Stomach (tissue), 8 donors: ENCODE measurements at regions not wholly inside any gene's neighbourhood (a gene's known extent, or its start where the extent isn't known, plus 50 kb on each side); places are given as distances from the start of the nearest gene placed in this dataset.
"Not testable (repeated sequence)": the region's sequence is repeated elsewhere in the genome, so short reads cannot be mapped to it uniquely, and the experiment has no call there.

ENCODE experiments used
- DNase-seq, 2 donors: peaks; one replicate each; pipeline versions ENCODE4 v3.0.0 to v3.0.0-alpha.2; 2013 to 2019
- H3K27ac ChIP-seq, 5 donors: fragments of 200-600 bp in 4 of 5; sonication (generic) in 4 of 5; one replicate each; pipeline ENCODE4 v1.5.1; 2013 to 2019; ENCODE audit warnings: mild to moderate bottlenecking in 1 of 5, moderate library complexity in 1 of 5
- H3K27me3 ChIP-seq, 3 donors: fragments of 200-600 bp; sonication (generic); one replicate each; pipeline ENCODE4 v1.5.1; 2017 to 2019; ENCODE audit warnings: mixed run types in 1 of 3
- H3K36me3 ChIP-seq, 4 donors: fragments of 200-600 bp; sonication (generic); 1 replicate in 3 of 4; 2 replicates in 1 of 4; pipeline ENCODE4 v1.5.1; 2016 to 2019
- H3K4me1 ChIP-seq, 4 donors: fragments of 200-600 bp; sonication (generic); one replicate each; pipeline ENCODE4 v1.5.1; 2016 to 2019
- H3K4me3 ChIP-seq, 4 donors: fragments of 200-600 bp; sonication (generic) in 3 of 4; one replicate each; pipeline ENCODE4 v1.5.1; 2016 to 2019; ENCODE audit warnings: mild to moderate bottlenecking in 1 of 4
- H3K9me3 ChIP-seq, 4 donors: fragments of 200-600 bp; sonication (generic); one replicate each; pipeline ENCODE4 v1.5.1; 2016 to 2019
- EP300 ChIP-seq: sonication (generic); formaldehyde crosslinking; IDR thresholded peaks from one replicate; pipeline ENCODE4 v1.6.1; 2017; ENCODE audit warnings: antibody characterized with exemption
- POLR2A ChIP-seq, 4 donors: fragments of 450-650 bp; IDR thresholded peaks; one replicate each; pipeline ENCODE4 v1.6.1; 2016; ENCODE audit warnings: antibody characterized with exemption in 4 of 4, control low read depth in 2 of 4, mild to moderate bottlenecking in 1 of 4, moderate library complexity in 1 of 4
- POLR2AphosphoS5 ChIP-seq, 3 donors: sonication (generic); formaldehyde crosslinking; IDR thresholded peaks; one replicate each; pipeline ENCODE4 v1.6.1; 2016; ENCODE audit warnings: antibody characterized with exemption in 3 of 3
- WGBS, 5 donors: extraction: QIAGEN DNeasy Blood & Tissue Kit in 3 of 5; methylation state at CpG; one replicate each; pipeline versions ENCODE4 v1.1.5 to v1.1.7; 2013 to 2018; 5-methylcytosine and 5-hydroxymethylcytosine counted together
- intact Hi-C: fragments of 100-400 bp; cut with DNase I; formaldehyde crosslinking; loops from one replicate; pipeline ENCODE4 v1.15.1; 2023; ENCODE audit warnings: low total_unique reads
- TF ChIP-seq, protein P1 (sequence below), 7 experiments: fragments of 450-650 bp in 4 of 7; fragments of 200-600 bp in 3 of 7; sonication (generic) in 3 of 7; IDR thresholded peaks; one replicate each; pipeline ENCODE4 v1.5.1; 2016 to 2019; ENCODE audit warnings: antibody characterized with exemption in 7 of 7, control low read depth in 2 of 7, mild to moderate bottlenecking in 1 of 7
- donor health status: healthy with polysubstance abuse.
- donor health status: Bipolar disorder and iron deficiency.
- donor health status: healthy.

DNA sequence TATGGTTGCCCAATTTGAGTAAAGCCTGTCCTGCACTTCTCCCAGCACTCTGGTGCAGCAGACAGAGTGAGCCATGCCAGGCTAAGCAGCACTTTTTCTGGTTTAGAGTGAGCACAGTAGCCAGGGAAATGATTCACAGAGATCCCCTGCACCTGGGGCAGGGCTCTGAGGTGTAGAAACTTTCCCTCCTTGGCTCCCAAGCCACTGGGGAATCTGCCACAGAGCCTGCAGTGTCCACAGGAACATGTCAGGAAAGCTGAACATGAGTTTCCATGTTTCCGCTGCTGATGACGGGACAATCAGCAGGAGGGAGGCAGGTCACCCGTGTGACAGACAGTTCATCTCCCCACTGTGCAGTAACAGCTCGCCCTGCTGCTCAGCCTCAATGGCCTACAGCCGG is 429.9 kb upstream of the B3GAT1 start:
- Histone ChIP-seq H3K4me1 (no peaks in the 10 kb centered on the region), H3K9me3 (no peaks in the 10 kb centered on the region), H3K27ac (no peak overlapping the region), H3K27me3 (peaks cover 0 to 44% (median 8%) of the 10 kb centered on the region in 3 donors), H3K4me3 (no peak overlapping the region), H3K36me3 (no peaks in the 10 kb centered on the region)
- intact Hi-C loops: no loop called here
- 64 to 98% (median 70%) methylated on average over 3 to 5 of the region's 5 CpGs for WGBS, 5 donors
- DNase-seq: no peak
- no peak for TF ChIP-seq POLR2AphosphoS5 (IDR thresholded peaks at IDR 0.05)
- TF ChIP-seq POLR2A (IDR thresholded peaks at IDR 0.05): no peak
- TF ChIP-seq EP300: no peak
- TF ChIP-seq, protein P1, sequence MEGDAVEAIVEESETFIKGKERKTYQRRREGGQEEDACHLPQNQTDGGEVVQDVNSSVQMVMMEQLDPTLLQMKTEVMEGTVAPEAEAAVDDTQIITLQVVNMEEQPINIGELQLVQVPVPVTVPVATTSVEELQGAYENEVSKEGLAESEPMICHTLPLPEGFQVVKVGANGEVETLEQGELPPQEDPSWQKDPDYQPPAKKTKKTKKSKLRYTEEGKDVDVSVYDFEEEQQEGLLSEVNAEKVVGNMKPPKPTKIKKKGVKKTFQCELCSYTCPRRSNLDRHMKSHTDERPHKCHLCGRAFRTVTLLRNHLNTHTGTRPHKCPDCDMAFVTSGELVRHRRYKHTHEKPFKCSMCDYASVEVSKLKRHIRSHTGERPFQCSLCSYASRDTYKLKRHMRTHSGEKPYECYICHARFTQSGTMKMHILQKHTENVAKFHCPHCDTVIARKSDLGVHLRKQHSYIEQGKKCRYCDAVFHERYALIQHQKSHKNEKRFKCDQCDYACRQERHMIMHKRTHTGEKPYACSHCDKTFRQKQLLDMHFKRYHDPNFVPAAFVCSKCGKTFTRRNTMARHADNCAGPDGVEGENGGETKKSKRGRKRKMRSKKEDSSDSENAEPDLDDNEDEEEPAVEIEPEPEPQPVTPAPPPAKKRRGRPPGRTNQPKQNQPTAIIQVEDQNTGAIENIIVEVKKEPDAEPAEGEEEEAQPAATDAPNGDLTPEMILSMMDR (IDR thresholded peaks at IDR 0.05): no peak

DNA sequence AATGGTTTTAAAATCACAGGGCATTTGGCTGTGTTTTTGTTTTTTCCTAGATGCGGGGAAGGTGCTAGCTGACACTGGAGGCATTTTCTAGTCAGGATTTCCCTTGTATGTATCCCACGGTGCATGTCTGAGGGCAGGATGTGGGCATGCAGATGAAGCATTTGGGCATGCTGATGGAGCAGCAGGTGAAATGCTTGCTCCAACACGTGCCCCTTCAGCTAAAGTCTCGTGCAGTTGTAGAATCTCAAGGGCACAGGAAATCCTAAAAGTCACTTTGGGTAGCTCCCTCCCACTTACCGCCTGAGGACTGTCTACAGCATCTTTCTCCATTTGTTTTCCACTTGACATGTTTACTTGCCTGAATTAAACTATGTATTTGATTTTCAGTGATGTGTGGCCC is 429.4 kb upstream of the B3GAT1 start:
- Histone ChIP-seq H3K4me1 (no peaks in the 10 kb centered on the region), H3K27ac (no peak overlapping the region), H3K27me3 (peaks cover 0 to 44% (median 8%) of the 10 kb centered on the region in 3 donors), H3K4me3 (no peak overlapping the region), H3K9me3 (no peaks in the 10 kb centered on the region), H3K36me3 (no peaks in the 10 kb centered on the region)
- DNase-seq: no peak
- no peak for TF ChIP-seq EP300
- no peak for TF ChIP-seq POLR2A (IDR thresholded peaks at IDR 0.05)
- no peak for TF ChIP-seq POLR2AphosphoS5 (IDR thresholded peaks at IDR 0.05)
- TF ChIP-seq, protein P1 (IDR thresholded peaks at IDR 0.05): no peak
- intact Hi-C loops: no loop called here
- 55 to 67% (median 63%) methylated on average over 5 of the region's 5 CpGs for WGBS, 5 donors

DNA sequence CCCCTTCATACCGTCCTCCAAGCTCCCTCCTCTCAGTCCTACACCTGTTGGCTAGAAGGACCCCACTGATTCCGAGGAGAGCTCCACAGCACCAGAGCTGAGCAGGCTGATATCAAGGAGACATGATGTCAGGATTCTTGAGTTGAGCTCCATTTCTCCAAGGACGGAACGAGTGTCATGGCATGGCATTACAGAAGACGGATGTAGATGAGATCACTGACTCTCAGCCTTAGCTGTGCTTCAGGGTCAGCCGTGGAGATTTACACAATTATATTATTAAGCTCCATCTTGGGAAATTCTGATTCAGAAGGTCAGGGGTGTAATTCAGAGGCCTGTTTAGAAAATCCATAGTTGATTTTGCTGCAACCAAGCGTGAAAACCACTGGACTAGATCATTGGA is 428.9 kb upstream of the B3GAT1 start:
- no peaks in the 10 kb centered on the region for H3K9me3 ChIP-seq
- peaks cover 0 to 44% (median 8%) of the 10 kb centered on the region in 3 donors for H3K27me3 ChIP-seq
- no peak overlapping the region for H3K4me3 ChIP-seq
- DNase-seq: no peak
- 71 to 88% (median 85%) methylated on average over 7 of the region's 7 CpGs for WGBS, 5 donors
- TF ChIP-seq POLR2AphosphoS5 (IDR thresholded peaks at IDR 0.05) (no peak), EP300 (no peak), POLR2A (IDR thresholded peaks at IDR 0.05) (no peak)
- TF ChIP-seq, protein P1 (IDR thresholded peaks at IDR 0.05): no peak
- H3K4me1 ChIP-seq: no peaks in the 10 kb centered on the region
- intact Hi-C loops: no loop called here
- no peak overlapping the region for H3K27ac ChIP-seq
- H3K36me3 ChIP-seq: no peaks in the 10 kb centered on the region

DNA sequence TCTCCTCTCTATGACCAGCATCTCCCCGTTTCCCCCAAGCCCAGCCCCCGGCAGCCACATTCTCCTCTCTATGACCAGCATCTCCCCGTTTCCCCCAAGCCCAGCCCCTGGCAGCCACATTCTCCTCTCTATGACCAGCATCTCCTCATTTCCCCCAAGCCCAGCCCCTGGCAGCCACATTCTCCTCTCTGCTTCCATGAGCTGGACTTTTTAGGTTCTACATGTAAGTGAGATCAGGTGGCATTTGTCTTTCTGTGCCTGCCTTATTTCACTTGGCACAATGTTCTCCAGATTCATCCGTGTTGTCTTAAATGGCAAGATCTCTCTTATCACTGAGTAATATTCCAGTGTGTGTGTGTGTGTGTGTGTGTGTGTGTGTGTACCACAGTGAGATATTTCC is 428.1 kb upstream of the B3GAT1 start:
- peaks cover 0 to 44% (median 8%) of the 10 kb centered on the region in 3 donors for H3K27me3 ChIP-seq
- DNase-seq, H3K9me3 ChIP-seq, H3K27ac ChIP-seq, H3K4me1 ChIP-seq, intact Hi-C loops, H3K36me3 ChIP-seq, H3K4me3 ChIP-seq: not testable (repeated sequence)
- WGBS, 5 donors: 50 to 90% (median 73%) methylated on average over 2 to 3 of the region's 4 CpGs

DNA sequence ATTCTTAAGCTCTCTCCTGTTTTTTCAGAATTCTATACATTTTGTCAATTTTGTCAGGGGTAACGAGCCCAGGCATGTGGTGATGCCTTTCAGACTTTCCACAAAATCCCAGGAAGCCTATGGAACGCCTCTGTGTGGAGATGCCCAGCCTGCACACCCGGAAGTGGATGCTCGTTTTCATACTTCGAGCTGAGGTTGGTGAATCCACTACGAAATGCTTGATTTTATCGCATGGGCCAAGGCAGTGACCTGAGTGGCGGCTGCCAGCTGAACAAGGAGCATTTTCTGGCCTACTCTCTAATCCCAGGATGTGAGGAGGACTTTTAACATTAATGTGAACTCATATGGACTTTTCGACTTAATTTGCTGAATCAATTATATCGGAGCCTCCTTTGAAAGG is 426.7 kb upstream of the B3GAT1 start:
- peaks cover 0 to 36% (median 8%) of the 10 kb centered on the region in 3 donors for H3K27me3 ChIP-seq
- H3K9me3 ChIP-seq: no peaks in the 10 kb centered on the region
- H3K4me3 ChIP-seq: no peak overlapping the region
- WGBS, 5 donors: 76 to 83% (median 79%) methylated on average over 10 of the region's 10 CpGs
- no peak overlapping the region for H3K27ac ChIP-seq
- no peak for DNase-seq
- TF ChIP-seq EP300 (no peak), POLR2A (IDR thresholded peaks at IDR 0.05) (no peak), POLR2AphosphoS5 (IDR thresholded peaks at IDR 0.05) (no peak)
- TF ChIP-seq, protein P1 (IDR thresholded peaks at IDR 0.05): no peak
- intact Hi-C loops: no loop called here
- H3K36me3 ChIP-seq: no peaks in the 10 kb centered on the region
- no peaks in the 10 kb centered on the region for H3K4me1 ChIP-seq
